ENCODE measurements at regions not wholly inside any gene's neighbourhood (a gene's known extent, or its start where the extent isn't known, plus 50 kb on each side); places are given as distances from the start of the nearest gene placed in this dataset.

- Histone ChIP-seq H3K9me3 (ENCODE audit: control insufficient read depth in 4 of 4, low read length in 3 of 4) (no peaks in the 10 kb centered on the region), H3K4me3 (ENCODE audit: low read depth in 1 of 3, low read length in 3 of 3) (no peak overlapping the region), H3K27ac (ENCODE audit: low read depth in 1 of 2, low read length in 2 of 2) (no peak overlapping the region), H3K27me3 (ENCODE audit: control insufficient read depth in 4 of 4, insufficient read depth in 4 of 4, low read length in 3 of 4) (peaks cover 0 to 3% (median 0%) of the 10 kb centered on the region in 4 donors), H3K4me1 (ENCODE audit: control insufficient read depth in 4 of 4, insufficient read depth in 4 of 4, low read length in 3 of 4) (no peaks in the 10 kb centered on the region), H3K36me3 (ENCODE audit: control insufficient read depth in 4 of 4, insufficient read depth in 3 of 4, low read depth in 1 of 4, low read length in 3 of 4) (no peaks in the 10 kb centered on the region), H3K9ac (ENCODE audit: low read depth in 1 of 2, low read length in 2 of 2) (no peak overlapping the region)
- no peak for DNase-seq (ENCODE audit: low spot score)
- TF ChIP-seq MAX (IDR thresholded peaks at IDR 0.05) (no peak), HNF4G (IDR thresholded peaks at IDR 0.05) (no peak), HNF4A (conservative IDR thresholded peaks at IDR 0.05) (no peak), NR2F2 (IDR thresholded peaks at IDR 0.05) (no peak), SP1 (IDR thresholded peaks at IDR 0.05) (no peak), EGR1 (IDR thresholded peaks at IDR 0.05; ENCODE audit: low read depth in 2 of 2) (no peak), TAF1 (conservative IDR thresholded peaks at IDR 0.05) (no peak)
- TF ChIP-seq, protein P1, sequence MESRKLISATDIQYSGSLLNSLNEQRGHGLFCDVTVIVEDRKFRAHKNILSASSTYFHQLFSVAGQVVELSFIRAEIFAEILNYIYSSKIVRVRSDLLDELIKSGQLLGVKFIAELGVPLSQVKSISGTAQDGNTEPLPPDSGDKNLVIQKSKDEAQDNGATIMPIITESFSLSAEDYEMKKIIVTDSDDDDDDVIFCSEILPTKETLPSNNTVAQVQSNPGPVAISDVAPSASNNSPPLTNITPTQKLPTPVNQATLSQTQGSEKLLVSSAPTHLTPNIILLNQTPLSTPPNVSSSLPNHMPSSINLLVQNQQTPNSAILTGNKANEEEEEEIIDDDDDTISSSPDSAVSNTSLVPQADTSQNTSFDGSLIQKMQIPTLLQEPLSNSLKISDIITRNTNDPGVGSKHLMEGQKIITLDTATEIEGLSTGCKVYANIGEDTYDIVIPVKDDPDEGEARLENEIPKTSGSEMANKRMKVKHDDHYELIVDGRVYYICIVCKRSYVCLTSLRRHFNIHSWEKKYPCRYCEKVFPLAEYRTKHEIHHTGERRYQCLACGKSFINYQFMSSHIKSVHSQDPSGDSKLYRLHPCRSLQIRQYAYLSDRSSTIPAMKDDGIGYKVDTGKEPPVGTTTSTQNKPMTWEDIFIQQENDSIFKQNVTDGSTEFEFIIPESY (IDR thresholded peaks at IDR 0.05): no peak
- WGBS: 47% methylated on average over 12 of the region's 12 CpGs
These were observed 335.7 kb downstream of the RFC3 start for GRCh38 chr13:34153428-34154180.

- TF ChIP-seq HNF4A (conservative IDR thresholded peaks at IDR 0.05): no peak
- TF ChIP-seq FOXA2 (IDR thresholded peaks at IDR 0.05): no peak
- TF ChIP-seq FOXA1 (IDR thresholded peaks at IDR 0.05): no peak
- TF ChIP-seq TAF1 (conservative IDR thresholded peaks at IDR 0.05): no peak
- H3K27ac ChIP-seq (ENCODE audit: low read depth in 1 of 2, low read length in 2 of 2): no peak overlapping the region
- 69% methylated on average over 10 of the region's 10 CpGs for WGBS
- no peaks in the 10 kb centered on the region for H3K9me3 ChIP-seq (ENCODE audit: control insufficient read depth in 4 of 4, low read length in 3 of 4)
- peaks cover 0 to 5% (median 0%) of the 10 kb centered on the region in 4 donors for H3K27me3 ChIP-seq (ENCODE audit: control insufficient read depth in 4 of 4, insufficient read depth in 4 of 4, low read length in 3 of 4)
- DNase-seq (ENCODE audit: low spot score): no peak
- no peaks in the 10 kb centered on the region for H3K4me1 ChIP-seq (ENCODE audit: control insufficient read depth in 4 of 4, insufficient read depth in 4 of 4, low read length in 3 of 4)
- no peaks in the 10 kb centered on the region for H3K36me3 ChIP-seq (ENCODE audit: control insufficient read depth in 4 of 4, insufficient read depth in 3 of 4, low read depth in 1 of 4, low read length in 3 of 4)
- no peak overlapping the region for H3K4me3 ChIP-seq (ENCODE audit: low read depth in 1 of 3, low read length in 3 of 3)
- H3K9ac ChIP-seq (ENCODE audit: low read depth in 1 of 2, low read length in 2 of 2): no peak overlapping the region
These were observed 338.1 kb downstream of the RFC3 start for GRCh38 chr13:34155931-34156607.

- Histone ChIP-seq H3K9ac (ENCODE audit: low read depth in 1 of 2, low read length in 2 of 2) (no peak overlapping the region), H3K4me3 (ENCODE audit: low read depth in 1 of 3, low read length in 3 of 3) (no peak overlapping the region), H3K9me3 (ENCODE audit: control insufficient read depth in 4 of 4, low read length in 3 of 4) (no peaks in the 10 kb centered on the region), H3K36me3 (ENCODE audit: control insufficient read depth in 4 of 4, insufficient read depth in 3 of 4, low read depth in 1 of 4, low read length in 3 of 4) (no peaks in the 10 kb centered on the region), H3K27me3 (ENCODE audit: control insufficient read depth in 4 of 4, insufficient read depth in 4 of 4, low read length in 3 of 4) (peaks cover 0 to 5% (median 0%) of the 10 kb centered on the region in 4 donors), H3K4me1 (ENCODE audit: control insufficient read depth in 4 of 4, insufficient read depth in 4 of 4, low read length in 3 of 4) (no peaks in the 10 kb centered on the region), H3K27ac (ENCODE audit: low read depth in 1 of 2, low read length in 2 of 2) (no peak overlapping the region)
- no peak for TF ChIP-seq FOXA1 (IDR thresholded peaks at IDR 0.05)
- no peak for TF ChIP-seq RAD21 (IDR thresholded peaks at IDR 0.05)
- TF ChIP-seq JUND (IDR thresholded peaks at IDR 0.05): peak; percentile 62 to 74
- no peak for DNase-seq (ENCODE audit: low spot score)
- WGBS: 46% methylated on average over 12 of the region's 12 CpGs
These were observed 339.0 kb downstream of the RFC3 start for GRCh38 chr13:34156841-34157365.

All from liver (tissue), 7 donors.